Keratinocyte (primary cell): ENCODE measurements at regions not wholly inside any gene's neighbourhood (a gene's known extent, or its start where the extent isn't known, plus 50 kb on each side); places are given as distances from the start of the nearest gene placed in this dataset.

Experiments used
- EZH2 ChIP-seq: IDR thresholded peaks from one replicate; pipeline ENCODE4 v1.6.1; 2012; ENCODE audit warnings: inconsistent platforms, mild to moderate bottlenecking, low read length, moderate library complexity
- TF ChIP-seq, protein P1 (sequence below), 3 experiments: IDR thresholded peaks in 1 of 3; conservative IDR thresholded peaks in 1 of 3; optimal IDR thresholded peaks in 1 of 3; 2 replicates in 2 of 3; 3 replicates in 1 of 3; pipeline versions ENCODE3 to v1.5.1; 2011; ENCODE audit warnings: low read length in 3 of 3, mild to moderate bottlenecking in 3 of 3, moderate library complexity in 2 of 3, control low read depth in 1 of 3, inconsistent platforms in 1 of 3; ENCODE audit not compliant: insufficient read depth in 2 of 3; ENCODE audit errors: extremely low read depth in 1 of 3

GRCh38 chr2:147696426-147696825 is 148.4 kb upstream of the ACVR2A start:
- TF ChIP-seq, protein P1, sequence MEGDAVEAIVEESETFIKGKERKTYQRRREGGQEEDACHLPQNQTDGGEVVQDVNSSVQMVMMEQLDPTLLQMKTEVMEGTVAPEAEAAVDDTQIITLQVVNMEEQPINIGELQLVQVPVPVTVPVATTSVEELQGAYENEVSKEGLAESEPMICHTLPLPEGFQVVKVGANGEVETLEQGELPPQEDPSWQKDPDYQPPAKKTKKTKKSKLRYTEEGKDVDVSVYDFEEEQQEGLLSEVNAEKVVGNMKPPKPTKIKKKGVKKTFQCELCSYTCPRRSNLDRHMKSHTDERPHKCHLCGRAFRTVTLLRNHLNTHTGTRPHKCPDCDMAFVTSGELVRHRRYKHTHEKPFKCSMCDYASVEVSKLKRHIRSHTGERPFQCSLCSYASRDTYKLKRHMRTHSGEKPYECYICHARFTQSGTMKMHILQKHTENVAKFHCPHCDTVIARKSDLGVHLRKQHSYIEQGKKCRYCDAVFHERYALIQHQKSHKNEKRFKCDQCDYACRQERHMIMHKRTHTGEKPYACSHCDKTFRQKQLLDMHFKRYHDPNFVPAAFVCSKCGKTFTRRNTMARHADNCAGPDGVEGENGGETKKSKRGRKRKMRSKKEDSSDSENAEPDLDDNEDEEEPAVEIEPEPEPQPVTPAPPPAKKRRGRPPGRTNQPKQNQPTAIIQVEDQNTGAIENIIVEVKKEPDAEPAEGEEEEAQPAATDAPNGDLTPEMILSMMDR (optimal IDR thresholded peaks at IDR 0.05 in 1 of 3, IDR thresholded peaks at IDR 0.05 in 1 of 3, conservative IDR thresholded peaks at IDR 0.05 in 1 of 3; ENCODE audit: extremely low read depth in 1 of 3, insufficient read depth in 2 of 3, low read length in 3 of 3): no peak
- TF ChIP-seq EZH2: no peak
